Right atrium auricular region (tissue), 2 donors: ENCODE measurements at regions not wholly inside any gene's neighbourhood (a gene's known extent, or its start where the extent isn't known, plus 50 kb on each side); places are given as distances from the start of the nearest gene placed in this dataset.

ENCODE experiments used
- DNase-seq: peaks from one replicate; pipeline ENCODE4 v3.0.0-alpha.2; 2019; ENCODE audit warnings: low spot score
- H3K27ac ChIP-seq, 2 donors: fragments of 200-600 bp; sonication (generic); 1 replicate in 1 of 2; 2 replicates in 1 of 2; pipeline ENCODE4 v1.5.1; 2016 to 2019
- H3K27me3 ChIP-seq, 2 donors: fragments of 200-600 bp; sonication (generic); one replicate each; pipeline versions ENCODE4 v1.5.1 to v1.6.0; 2017 to 2019
- H3K36me3 ChIP-seq: fragments of 200-600 bp; sonication (generic); one replicate; pipeline ENCODE4 v1.5.1; 2016
- H3K4me1 ChIP-seq, 2 donors: fragments of 200-600 bp; sonication (generic); one replicate each; pipeline versions ENCODE4 v1.5.1 to v1.6.0; 2017 to 2019
- H3K4me3 ChIP-seq, 2 donors: fragments of 200-600 bp; sonication (generic); 1 replicate in 1 of 2; 2 replicates in 1 of 2; pipeline ENCODE4 v1.5.1; 2017 to 2019; ENCODE audit warnings: mild to moderate bottlenecking in 1 of 2, moderate library complexity in 1 of 2
- H3K9me3 ChIP-seq, 2 donors: fragments of 200-600 bp; sonication (generic); one replicate each; pipeline ENCODE4 v1.5.1; 2019
- CTCF ChIP-seq, 2 donors: fragments of 200-600 bp; sonication (generic); IDR thresholded peaks; one replicate each; pipeline ENCODE4 v1.5.1; 2019; ENCODE audit warnings: antibody characterized with exemption in 2 of 2

GRCh38 chr4:145295547-145295946 is 115.2 kb upstream of the OTUD4 start:
- DNase-seq = no peak
- Histone ChIP-seq H3K4me1 (no peaks in the 10 kb centered on the region), H3K4me3 (no peak overlapping the region), H3K27ac (no peak overlapping the region), H3K27me3 (no peaks in the 10 kb centered on the region), H3K9me3 (no peaks in the 10 kb centered on the region), H3K36me3 (no peaks in the 10 kb centered on the region)
- no peak for TF ChIP-seq CTCF (IDR thresholded peaks at IDR 0.05)

GRCh38 chr4:145295122-145295521 is 114.7 kb upstream of the OTUD4 start:
- no peak overlapping the region for H3K27ac ChIP-seq
- no peaks in the 10 kb centered on the region for H3K4me1 ChIP-seq
- H3K4me3 ChIP-seq = no peak overlapping the region
- H3K27me3 ChIP-seq = no peaks in the 10 kb centered on the region
- H3K9me3 ChIP-seq = no peaks in the 10 kb centered on the region
- no peak for TF ChIP-seq CTCF (IDR thresholded peaks at IDR 0.05)
- H3K36me3 ChIP-seq = no peaks in the 10 kb centered on the region
- DNase-seq = no peak

GRCh38 chr4:145293658-145294057 is 113.3 kb upstream of the OTUD4 start:
- no peak for TF ChIP-seq CTCF (IDR thresholded peaks at IDR 0.05)
- no peaks in the 10 kb centered on the region for H3K27me3 ChIP-seq
- no peaks in the 10 kb centered on the region for H3K4me1 ChIP-seq
- H3K36me3 ChIP-seq = no peaks in the 10 kb centered on the region
- no peak overlapping the region for H3K4me3 ChIP-seq
- H3K27ac ChIP-seq = no peak overlapping the region
- H3K9me3 ChIP-seq = no peaks in the 10 kb centered on the region
- no peak for DNase-seq

- Histone ChIP-seq H3K27me3 (no peaks in the 10 kb centered on the region), H3K27ac (no peak overlapping the region), H3K4me3 (no peak overlapping the region), H3K9me3 (no peaks in the 10 kb centered on the region), H3K36me3 (no peaks in the 10 kb centered on the region), H3K4me1 (no peaks in the 10 kb centered on the region)
- DNase-seq = no peak
- no peak for TF ChIP-seq CTCF (IDR thresholded peaks at IDR 0.05)
Observed at GRCh38 chr4:145290955-145291354, 110.6 kb upstream of the OTUD4 start.

- Histone ChIP-seq H3K27me3 (no peaks in the 10 kb centered on the region), H3K9me3 (no peaks in the 10 kb centered on the region), H3K27ac (peak overlapping the region in 1 of 2 donors; percentile 6), H3K4me1 (no peaks in the 10 kb centered on the region), H3K4me3 (no peak overlapping the region), H3K36me3 (no peaks in the 10 kb centered on the region)
- DNase-seq = no peak
- TF ChIP-seq CTCF (IDR thresholded peaks at IDR 0.05) = no peak
Observed at GRCh38 chr4:145289403-145290076, 109.2 kb upstream of the OTUD4 start.

GRCh38 chr4:145287351-145287750 is 107.0 kb upstream of the OTUD4 start:
- H3K4me1 ChIP-seq = no peaks in the 10 kb centered on the region
- no peak for TF ChIP-seq CTCF (IDR thresholded peaks at IDR 0.05)
- no peaks in the 10 kb centered on the region for H3K9me3 ChIP-seq
- DNase-seq = no peak
- H3K4me3 ChIP-seq = no peak overlapping the region
- no peaks in the 10 kb centered on the region for H3K36me3 ChIP-seq
- no peaks in the 10 kb centered on the region for H3K27me3 ChIP-seq
- H3K27ac ChIP-seq = no peak overlapping the region
